ENCODE measurements at regions not wholly inside any gene's neighbourhood (a gene's known extent, or its start where the extent isn't known, plus 50 kb on each side); places are given as distances from the start of the nearest gene placed in this dataset.
"Not testable (repeated sequence)": the region's sequence is repeated elsewhere in the genome, so short reads cannot be mapped to it uniquely, and the experiment has no call there.

- Histone ChIP-seq H3K4me2 (ENCODE audit: low read length) (no peak overlapping the region), H3K56ac (ENCODE audit: low read length) (no peak overlapping the region), H4K8ac (ENCODE audit: low read depth, low read length) (no peak overlapping the region), H2AK5ac (ENCODE audit: low read length) (no peak overlapping the region), H3K4me3 (ENCODE audit: low read length) (no peak overlapping the region), H2BK5ac (ENCODE audit: low read length) (no peak overlapping the region), H4K5ac (ENCODE audit: low read length) (no peak overlapping the region), H3K79me1 (ENCODE audit: low read length) (no peaks in the 10 kb centered on the region), H3K4ac (ENCODE audit: low read depth, low read length) (no peak overlapping the region), H3K27me3 (ENCODE audit: insufficient read depth, low read length, poor library complexity) (no peaks in the 10 kb centered on the region), H3K27ac (ENCODE audit: low read depth, low read length) (no peak overlapping the region), H2BK120ac (ENCODE audit: low read depth, low read length) (no peak overlapping the region), H2BK15ac (replicated peaks; ENCODE audit: low read depth) (no peak overlapping the region), H3K18ac (ENCODE audit: low read length) (no peak overlapping the region), H3K9ac (ENCODE audit: low read length) (no peak overlapping the region), H3K23ac (ENCODE audit: low read length) (no peak overlapping the region), H3K79me2 (ENCODE audit: control insufficient read depth, insufficient read depth, low read length) (no peaks in the 10 kb centered on the region), H3K36me3 (ENCODE audit: control insufficient read depth, insufficient read depth, low read length) (no peaks in the 10 kb centered on the region), H3K4me1 (ENCODE audit: control insufficient read depth, low read depth, low read length) (no peaks in the 10 kb centered on the region)
- DNase-seq: no peak
- WGBS (ENCODE audit: extremely low coverage, insufficient coverage, low lambda C conversion rate): no CpG with 5 or more reads among the region's 1 CpG
Measured at GRCh38 chr4:181855307-181855706, 387.9 kb upstream of the TENM3 start.

- not testable (repeated sequence) for H3K4ac ChIP-seq (ENCODE audit: low read depth, low read length); H3K23ac ChIP-seq (ENCODE audit: low read length); H3K4me3 ChIP-seq (ENCODE audit: low read length); H3K36me3 ChIP-seq (ENCODE audit: control insufficient read depth, insufficient read depth, low read length); H2BK120ac ChIP-seq (ENCODE audit: low read depth, low read length); H3K27ac ChIP-seq (ENCODE audit: low read depth, low read length); H3K79me1 ChIP-seq (ENCODE audit: low read length); H3K9ac ChIP-seq (ENCODE audit: low read length); H3K56ac ChIP-seq (ENCODE audit: low read length); H2BK15ac ChIP-seq (replicated peaks; ENCODE audit: low read depth); DNase-seq; H3K27me3 ChIP-seq (ENCODE audit: insufficient read depth, low read length, poor library complexity); H2AK5ac ChIP-seq (ENCODE audit: low read length); H3K4me1 ChIP-seq (ENCODE audit: control insufficient read depth, low read depth, low read length); H2BK5ac ChIP-seq (ENCODE audit: low read length); H3K4me2 ChIP-seq (ENCODE audit: low read length); H4K8ac ChIP-seq (ENCODE audit: low read depth, low read length); H3K79me2 ChIP-seq (ENCODE audit: control insufficient read depth, insufficient read depth, low read length); H4K5ac ChIP-seq (ENCODE audit: low read length); H3K18ac ChIP-seq (ENCODE audit: low read length)
- no CpG with 5 or more reads among the region's 1 CpG for WGBS (ENCODE audit: extremely low coverage, insufficient coverage, low lambda C conversion rate)
Measured at GRCh38 chr4:181857471-181857870, 385.7 kb upstream of the TENM3 start.

- no peak overlapping the region for H3K4ac ChIP-seq (ENCODE audit: low read depth, low read length)
- H3K56ac ChIP-seq (ENCODE audit: low read length): no peak overlapping the region
Measured at GRCh38 chr4:181858741-181859140, 384.5 kb upstream of the TENM3 start.

DNA sequence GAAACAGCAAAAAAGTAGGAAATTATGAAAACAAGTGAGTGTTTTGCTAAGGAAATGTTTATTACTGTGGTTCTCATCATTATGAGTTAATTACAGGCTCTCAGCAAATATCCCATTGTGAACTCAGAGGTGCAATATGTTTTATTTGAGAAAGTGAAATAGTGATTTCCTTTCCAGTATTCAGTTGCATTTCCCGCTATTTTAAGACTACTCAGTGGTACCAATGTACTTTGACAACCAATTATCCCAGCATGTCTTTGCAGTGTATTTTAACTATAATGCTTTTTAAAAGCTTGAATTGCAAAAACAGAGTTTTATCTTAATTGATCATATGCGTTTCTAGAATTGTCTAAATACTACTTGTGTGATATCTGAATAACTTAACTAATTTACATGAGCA is 383.8 kb upstream of the TENM3 start:
- Histone ChIP-seq H3K79me1 (ENCODE audit: low read length) (no peaks in the 10 kb centered on the region), H3K36me3 (ENCODE audit: control insufficient read depth, insufficient read depth, low read length) (no peaks in the 10 kb centered on the region), H2BK120ac (ENCODE audit: low read depth, low read length) (no peak overlapping the region), H3K79me2 (ENCODE audit: control insufficient read depth, insufficient read depth, low read length) (no peaks in the 10 kb centered on the region), H3K4ac (ENCODE audit: low read depth, low read length) (no peak overlapping the region), H3K18ac (ENCODE audit: low read length) (no peak overlapping the region), H2AK5ac (ENCODE audit: low read length) (no peak overlapping the region), H4K5ac (ENCODE audit: low read length) (no peak overlapping the region), H2BK5ac (ENCODE audit: low read length) (no peak overlapping the region), H4K8ac (ENCODE audit: low read depth, low read length) (no peak overlapping the region), H3K23ac (ENCODE audit: low read length) (no peak overlapping the region), H3K9ac (ENCODE audit: low read length) (no peak overlapping the region), H3K27ac (ENCODE audit: low read depth, low read length) (no peak overlapping the region), H3K27me3 (ENCODE audit: insufficient read depth, low read length, poor library complexity) (no peaks in the 10 kb centered on the region), H3K4me2 (ENCODE audit: low read length) (no peak overlapping the region), H3K4me1 (ENCODE audit: control insufficient read depth, low read depth, low read length) (no peaks in the 10 kb centered on the region), H2BK15ac (replicated peaks; ENCODE audit: low read depth) (no peak overlapping the region), H3K56ac (ENCODE audit: low read length) (no peak overlapping the region), H3K4me3 (ENCODE audit: low read length) (no peak overlapping the region)
- WGBS (ENCODE audit: extremely low coverage, insufficient coverage, low lambda C conversion rate): no CpG with 5 or more reads among the region's 2 CpGs
- no peak for DNase-seq

More at GRCh38 chr4:181858741-181859140, 384.5 kb upstream of the TENM3 start:
- Histone ChIP-seq H2BK5ac (ENCODE audit: low read length) (no peak overlapping the region), H3K27ac (ENCODE audit: low read depth, low read length) (no peak overlapping the region), H3K4me1 (ENCODE audit: control insufficient read depth, low read depth, low read length) (no peaks in the 10 kb centered on the region), H2BK120ac (ENCODE audit: low read depth, low read length) (no peak overlapping the region), H3K4me3 (ENCODE audit: low read length) (no peak overlapping the region), H2AK5ac (ENCODE audit: low read length) (no peak overlapping the region), H3K27me3 (ENCODE audit: insufficient read depth, low read length, poor library complexity) (no peaks in the 10 kb centered on the region), H3K9ac (ENCODE audit: low read length) (no peak overlapping the region), H3K36me3 (ENCODE audit: control insufficient read depth, insufficient read depth, low read length) (no peaks in the 10 kb centered on the region), H3K79me2 (ENCODE audit: control insufficient read depth, insufficient read depth, low read length) (no peaks in the 10 kb centered on the region), H3K79me1 (ENCODE audit: low read length) (no peaks in the 10 kb centered on the region), H3K4me2 (ENCODE audit: low read length) (no peak overlapping the region), H4K5ac (ENCODE audit: low read length) (no peak overlapping the region), H4K8ac (ENCODE audit: low read depth, low read length) (no peak overlapping the region), H3K23ac (ENCODE audit: low read length) (no peak overlapping the region), H2BK15ac (replicated peaks; ENCODE audit: low read depth) (no peak overlapping the region), H3K18ac (ENCODE audit: low read length) (no peak overlapping the region)
- WGBS (ENCODE audit: extremely low coverage, insufficient coverage, low lambda C conversion rate): no CpG with 5 or more reads among the region's 4 CpGs
- no peak for DNase-seq

- no peak overlapping the region for H3K4ac ChIP-seq (ENCODE audit: low read depth, low read length)
- no peak overlapping the region for H2AK5ac ChIP-seq (ENCODE audit: low read length)
- H4K8ac ChIP-seq (ENCODE audit: low read depth, low read length): no peak overlapping the region
- no peaks in the 10 kb centered on the region for H3K36me3 ChIP-seq (ENCODE audit: control insufficient read depth, insufficient read depth, low read length)
- H3K9ac ChIP-seq (ENCODE audit: low read length): no peak overlapping the region
- H3K18ac ChIP-seq (ENCODE audit: low read length): no peak overlapping the region
- no peaks in the 10 kb centered on the region for H3K79me1 ChIP-seq (ENCODE audit: low read length)
- DNase-seq: no peak
- no peak overlapping the region for H3K27ac ChIP-seq (ENCODE audit: low read depth, low read length)
- H2BK120ac ChIP-seq (ENCODE audit: low read depth, low read length): no peak overlapping the region
- H3K4me3 ChIP-seq (ENCODE audit: low read length): no peak overlapping the region
- H3K56ac ChIP-seq (ENCODE audit: low read length): no peak overlapping the region
- H2BK15ac ChIP-seq (replicated peaks; ENCODE audit: low read depth): no peak overlapping the region
- no peaks in the 10 kb centered on the region for H3K79me2 ChIP-seq (ENCODE audit: control insufficient read depth, insufficient read depth, low read length)
- H4K5ac ChIP-seq (ENCODE audit: low read length): no peak overlapping the region
- no peaks in the 10 kb centered on the region for H3K27me3 ChIP-seq (ENCODE audit: insufficient read depth, low read length, poor library complexity)
- no peak overlapping the region for H2BK5ac ChIP-seq (ENCODE audit: low read length)
- H3K4me2 ChIP-seq (ENCODE audit: low read length): no peak overlapping the region
- no peaks in the 10 kb centered on the region for H3K4me1 ChIP-seq (ENCODE audit: control insufficient read depth, low read depth, low read length)
- no CpG with 5 or more reads among the region's 7 CpGs for WGBS (ENCODE audit: extremely low coverage, insufficient coverage, low lambda C conversion rate)
- no peak overlapping the region for H3K23ac ChIP-seq (ENCODE audit: low read length)
Measured at GRCh38 chr4:181860157-181860556, 383.0 kb upstream of the TENM3 start.

- Histone ChIP-seq H4K8ac (ENCODE audit: low read depth, low read length) (no peak overlapping the region), H3K56ac (ENCODE audit: low read length) (no peak overlapping the region), H2BK120ac (ENCODE audit: low read depth, low read length) (no peak overlapping the region), H2BK15ac (replicated peaks; ENCODE audit: low read depth) (no peak overlapping the region), H2AK5ac (ENCODE audit: low read length) (no peak overlapping the region), H3K79me2 (ENCODE audit: control insufficient read depth, insufficient read depth, low read length) (no peaks in the 10 kb centered on the region), H4K5ac (ENCODE audit: low read length) (no peak overlapping the region), H3K27me3 (ENCODE audit: insufficient read depth, low read length, poor library complexity) (no peaks in the 10 kb centered on the region), H3K27ac (ENCODE audit: low read depth, low read length) (no peak overlapping the region), H3K36me3 (ENCODE audit: control insufficient read depth, insufficient read depth, low read length) (no peaks in the 10 kb centered on the region), H3K9ac (ENCODE audit: low read length) (no peak overlapping the region), H3K23ac (ENCODE audit: low read length) (no peak overlapping the region), H3K4me2 (ENCODE audit: low read length) (no peak overlapping the region), H3K18ac (ENCODE audit: low read length) (no peak overlapping the region), H3K4me1 (ENCODE audit: control insufficient read depth, low read depth, low read length) (no peaks in the 10 kb centered on the region), H3K79me1 (ENCODE audit: low read length) (no peaks in the 10 kb centered on the region), H3K4ac (ENCODE audit: low read depth, low read length) (no peak overlapping the region), H3K4me3 (ENCODE audit: low read length) (no peak overlapping the region), H2BK5ac (ENCODE audit: low read length) (no peak overlapping the region)
- WGBS (ENCODE audit: extremely low coverage, insufficient coverage, low lambda C conversion rate): no CpG with 5 or more reads among the region's 4 CpGs
- no peak for DNase-seq
Measured at GRCh38 chr4:181860668-181861067, 382.5 kb upstream of the TENM3 start.

All from mesendoderm (in vitro differentiated cells).